Breast epithelium (tissue), 3 donors: ENCODE measurements at regions not wholly inside any gene's neighbourhood (a gene's known extent, or its start where the extent isn't known, plus 50 kb on each side); places are given as distances from the start of the nearest gene placed in this dataset.

Source experiments
- CTCF ChIP-seq, 3 donors: fragments of 450-650 bp; IDR thresholded peaks; one replicate each; pipeline ENCODE4 v1.5.1; 2016 to 2017; ENCODE audit warnings: antibody characterized with exemption in 3 of 3, mild to moderate bottlenecking in 3 of 3, moderate library complexity in 3 of 3
- POLR2AphosphoS5 ChIP-seq, 3 donors: sonication (generic); formaldehyde crosslinking; IDR thresholded peaks; one replicate each; pipeline ENCODE4 v1.6.1; 2017; ENCODE audit warnings: antibody characterized with exemption in 3 of 3

GRCh38 chr5:165780901-165781300 is 2275.5 kb downstream of the MAT2B start:
- TF ChIP-seq CTCF (IDR thresholded peaks at IDR 0.05) (no peak), POLR2AphosphoS5 (IDR thresholded peaks at IDR 0.05) (no peak)
